Transverse colon (tissue), 4 donors: ENCODE measurements at regions not wholly inside any gene's neighbourhood (a gene's known extent, or its start where the extent isn't known, plus 50 kb on each side); places are given as distances from the start of the nearest gene placed in this dataset.

ENCODE experiments used
- DNase-seq: peaks from one replicate; pipeline ENCODE4 v3.0.0-alpha.2; 2019
- H3K27ac ChIP-seq, 4 donors: fragments of 200-600 bp; sonication (generic); 2 replicates each; pipeline ENCODE4 v1.5.1; 2016 to 2018; ENCODE audit warnings: inconsistent platforms in 4 of 4
- H3K27me3 ChIP-seq: fragments of 200-600 bp; sonication (generic); 2 replicates; pipeline ENCODE4 v1.5.1; 2017; ENCODE audit warnings: inconsistent platforms
- H3K36me3 ChIP-seq, 4 donors: fragments of 200-600 bp; sonication (generic); 2 replicates each; pipeline ENCODE4 v1.5.1; 2017 to 2019; ENCODE audit warnings: inconsistent platforms in 4 of 4
- H3K4me1 ChIP-seq, 4 donors: fragments of 200-600 bp; sonication (generic); 2 replicates each; pipeline ENCODE4 v1.5.1; 2017 to 2020; ENCODE audit warnings: inconsistent platforms in 4 of 4
- H3K4me3 ChIP-seq, 4 donors: fragments of 200-600 bp; sonication (generic); 1 replicate in 1 of 4; 2 replicates in 3 of 4; pipeline versions ENCODE4 v1.5.1 to v1.6.1; 2017 to 2019; ENCODE audit warnings: inconsistent platforms in 4 of 4
- H3K9me3 ChIP-seq, 2 donors: fragments of 200-600 bp; sonication (generic); 2 replicates each; pipeline ENCODE4 v1.5.1; 2017 to 2019; ENCODE audit warnings: inconsistent platforms in 2 of 2
- CTCF ChIP-seq, 5 experiments: fragments of 200-600 bp in 3 of 5; fragments of 450-650 bp in 2 of 5; sonication (generic) in 3 of 5; IDR thresholded peaks; 1 replicate in 2 of 5; 2 replicates in 3 of 5; pipeline ENCODE4 v1.5.1; 2016 to 2017; ENCODE audit warnings: antibody characterized with exemption in 5 of 5, inconsistent platforms in 3 of 5, mild to moderate bottlenecking in 2 of 5, moderate library complexity in 1 of 5
- EP300 ChIP-seq: sonication (generic); formaldehyde crosslinking; IDR thresholded peaks from one replicate; pipeline ENCODE4 v1.6.1; 2017; ENCODE audit warnings: antibody characterized with exemption, low read depth
- POLR2A ChIP-seq: fragments of 450-650 bp; IDR thresholded peaks from one replicate; pipeline ENCODE4 v1.6.1; 2016; ENCODE audit warnings: antibody characterized with exemption, mild to moderate bottlenecking, moderate library complexity
- POLR2AphosphoS5 ChIP-seq, 3 donors: sonication (generic); formaldehyde crosslinking; IDR thresholded peaks; one replicate each; pipeline ENCODE4 v1.6.1; 2016; ENCODE audit warnings: antibody characterized with exemption in 3 of 3
- WGBS, 2 donors: methylation state at CpG; one replicate each; pipeline ENCODE4 v1.1.5; 2018; ENCODE audit warnings: low coverage in 1 of 2; 5-methylcytosine and 5-hydroxymethylcytosine counted together
- in situ Hi-C, 4 donors: fragments of 200-750 bp; cut with MboI; loops; one replicate each; pipeline versions ENCODE4 v1.15.0 to v1.15.1; 2017; ENCODE audit warnings: low sequenced_read_pairs in 3 of 4, low pct_ligation_motif_present in 1 of 4, low pct_unique_long_range_greater_than_20kb in 1 of 4
- intact Hi-C: fragments of 100-400 bp; cut with DNase I; formaldehyde crosslinking; loops from one replicate; pipeline ENCODE4 v1.15.1; 2023; ENCODE audit warnings: low total_unique reads

DNA sequence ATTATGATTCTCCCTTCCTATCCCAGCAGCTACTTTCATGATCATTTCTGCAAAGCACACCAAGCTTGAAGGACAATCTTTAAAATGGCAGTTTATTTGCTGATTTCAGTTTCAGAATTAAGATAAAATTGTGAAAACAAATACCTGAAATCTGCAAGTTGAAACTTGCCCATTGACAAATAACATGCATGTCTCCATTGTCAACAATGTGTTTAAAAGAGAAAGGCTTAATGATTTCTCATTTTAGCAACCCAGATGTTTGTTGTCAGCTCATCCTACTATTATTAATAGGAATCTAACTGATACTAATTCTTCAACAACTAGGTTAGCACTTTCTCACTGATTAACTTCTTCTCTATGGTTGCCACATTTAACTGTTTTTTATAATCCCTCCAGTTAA, 474.6 kb downstream of the PRKD1 start:
- Histone ChIP-seq H3K27me3 (no peaks in the 10 kb centered on the region), H3K4me1 (no peaks in the 10 kb centered on the region), H3K4me3 (no peak overlapping the region), H3K36me3 (no peaks in the 10 kb centered on the region), H3K9me3 (no peaks in the 10 kb centered on the region), H3K27ac (no peak overlapping the region)
- no peak for DNase-seq
- in situ Hi-C loops = no loop called here
- TF ChIP-seq POLR2A = no peak
- no peak for TF ChIP-seq POLR2AphosphoS5 (IDR thresholded peaks at IDR 0.05)
- TF ChIP-seq EP300 = no peak
- TF ChIP-seq CTCF (IDR thresholded peaks at IDR 0.05) = no peak
- intact Hi-C loops = no loop called here

- Histone ChIP-seq H3K36me3 (no peaks in the 10 kb centered on the region), H3K9me3 (no peaks in the 10 kb centered on the region), H3K4me3 (no peak overlapping the region), H3K27ac (no peak overlapping the region), H3K4me1 (no peaks in the 10 kb centered on the region), H3K27me3 (no peaks in the 10 kb centered on the region)
- TF ChIP-seq POLR2AphosphoS5 (IDR thresholded peaks at IDR 0.05) (no peak), POLR2A (no peak), CTCF (IDR thresholded peaks at IDR 0.05) (no peak), EP300 (no peak)
- no peak for DNase-seq
- in situ Hi-C loops = no loop called here
- intact Hi-C loops = no loop called here
- WGBS, 2 donors = 58 to 74% methylated on average over 3 to 4 of the region's 4 CpGs
These were observed 473.5 kb downstream of the PRKD1 start for GRCh38 chr14:29454026-29454693.

DNA sequence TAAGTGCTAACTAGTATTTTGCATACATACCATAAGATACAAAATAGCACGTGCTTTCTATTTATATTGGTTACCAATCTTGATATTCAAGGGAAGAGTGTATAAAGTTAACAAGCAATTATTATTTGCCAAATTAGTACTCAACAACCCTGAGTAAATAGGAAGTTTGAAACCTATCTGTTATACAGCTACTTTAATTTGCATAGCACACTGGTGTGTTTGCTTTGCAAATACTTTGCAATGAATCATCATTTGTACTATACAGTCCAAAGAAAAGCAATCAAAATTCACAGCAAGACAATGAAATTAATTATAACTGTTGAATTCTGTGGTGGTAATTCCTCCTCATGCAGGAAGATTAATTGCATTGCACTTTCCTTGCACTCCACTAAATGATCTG, 469.1 kb downstream of the PRKD1 start:
- Histone ChIP-seq H3K9me3 (no peaks in the 10 kb centered on the region), H3K4me1 (no peaks in the 10 kb centered on the region), H3K27ac (no peak overlapping the region), H3K36me3 (no peaks in the 10 kb centered on the region), H3K27me3 (no peaks in the 10 kb centered on the region), H3K4me3 (no peak overlapping the region)
- no peak for DNase-seq
- WGBS, 2 donors = 60 to 67% methylated on average over 1 of the region's 1 CpG
- intact Hi-C loops (no loop called here), in situ Hi-C loops (no loop called here)
- no peak for TF ChIP-seq EP300
- no peak for TF ChIP-seq POLR2A
- no peak for TF ChIP-seq POLR2AphosphoS5 (IDR thresholded peaks at IDR 0.05)
- no peak for TF ChIP-seq CTCF (IDR thresholded peaks at IDR 0.05)

DNA sequence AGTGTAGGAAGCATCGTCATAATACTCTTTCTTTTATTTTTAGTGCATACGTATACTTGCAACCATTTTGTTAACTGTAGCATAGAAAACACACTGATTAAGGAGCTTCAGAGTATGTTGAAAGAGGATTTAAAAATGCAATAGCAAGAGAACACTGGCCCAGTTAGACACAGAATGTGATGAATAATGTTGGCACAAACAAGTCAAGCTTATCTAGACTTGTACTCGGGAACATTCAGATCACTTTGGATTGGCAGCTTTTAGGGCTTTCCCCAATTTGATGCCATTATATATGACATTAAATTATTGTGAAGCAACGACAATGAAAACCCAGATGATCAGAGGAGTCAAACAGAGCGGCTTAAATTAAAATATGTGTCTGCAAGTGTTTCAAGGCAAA, 468.1 kb downstream of the PRKD1 start:
- Histone ChIP-seq H3K27ac (no peak overlapping the region), H3K36me3 (no peaks in the 10 kb centered on the region), H3K4me3 (no peak overlapping the region), H3K9me3 (no peaks in the 10 kb centered on the region), H3K4me1 (no peaks in the 10 kb centered on the region), H3K27me3 (no peaks in the 10 kb centered on the region)
- no peak for DNase-seq
- TF ChIP-seq POLR2AphosphoS5 (IDR thresholded peaks at IDR 0.05) (no peak), CTCF (IDR thresholded peaks at IDR 0.05) (no peak), EP300 (no peak), POLR2A (no peak)
- 67 to 68% methylated on average over 3 to 5 of the region's 5 CpGs for WGBS, 2 donors
- intact Hi-C loops (no loop called here), in situ Hi-C loops (no loop called here)
